ENCODE measurements at regions not wholly inside any gene's neighbourhood (a gene's known extent, or its start where the extent isn't known, plus 50 kb on each side); places are given as distances from the start of the nearest gene placed in this dataset.
"Not testable (repeated sequence)": the region's sequence is repeated elsewhere in the genome, so short reads cannot be mapped to it uniquely, and the experiment has no call there.

- DNase-seq: no peak
Measured at GRCh38 chr3:18526667-18527066, 101.5 kb upstream of the SATB1 start.

GRCh38 chr3:18516170-18516569, 91.0 kb upstream of the SATB1 start:
- DNase-seq: not testable (repeated sequence)

GRCh38 chr3:18513091-18513490, 88.0 kb upstream of the SATB1 start:
- no peak for DNase-seq

GRCh38 chr3:18512007-18512406, 86.9 kb upstream of the SATB1 start:
- no peak for DNase-seq

GRCh38 chr3:18510947-18511346, 85.8 kb upstream of the SATB1 start:
- DNase-seq: no peak

- DNase-seq: no peak
Measured at GRCh38 chr3:18507333-18507732, 82.2 kb upstream of the SATB1 start.

GRCh38 chr3:18505056-18505455, 79.9 kb upstream of the SATB1 start:
- no peak for DNase-seq

GRCh38 chr3:18501679-18502343, 76.7 kb upstream of the SATB1 start:
- DNase-seq: no peak

GRCh38 chr3:18500322-18500721, 75.2 kb upstream of the SATB1 start:
- no peak for DNase-seq

- DNase-seq: no peak
Measured at GRCh38 chr3:18499301-18499700, 74.2 kb upstream of the SATB1 start.

GRCh38 chr3:18494251-18494650, 69.1 kb upstream of the SATB1 start:
- no peak for DNase-seq

GRCh38 chr3:18489939-18490338, 64.8 kb upstream of the SATB1 start:
- DNase-seq: peak; percentile 1

- DNase-seq: no peak
Measured at GRCh38 chr3:18483226-18483625, 58.1 kb upstream of the SATB1 start.

GRCh38 chr3:18481946-18482548, 56.9 kb upstream of the SATB1 start:
- no peak for DNase-seq

- no peak for DNase-seq
Measured at GRCh38 chr3:18477620-18478019, 52.5 kb upstream of the SATB1 start.

Measured in activated effector memory CD4-positive, alpha-beta T cell treated with Interleukin-2 at 50 U/mL for 16 hours (primary cell).